Gastroesophageal sphincter (tissue), 4 donors: ENCODE measurements at regions not wholly inside any gene's neighbourhood (a gene's known extent, or its start where the extent isn't known, plus 50 kb on each side); places are given as distances from the start of the nearest gene placed in this dataset.
"Not testable (repeated sequence)": the region's sequence is repeated elsewhere in the genome, so short reads cannot be mapped to it uniquely, and the experiment has no call there.

Experiments
- ATAC-seq: fragments of 150-250 bp; one replicate; pipeline ENCODE4 v1.9.1; 2016; ENCODE audit warnings: mild to moderate bottlenecking, moderate library complexity
- H3K27ac ChIP-seq, 4 donors: fragments of 200-600 bp; sonication (generic) in 3 of 4; 1 replicate in 3 of 4; 2 replicates in 1 of 4; pipeline ENCODE4 v1.5.1; 2016 to 2019
- H3K27me3 ChIP-seq: fragments of 200-600 bp; sonication (generic); one replicate; pipeline ENCODE4 v1.5.1; 2019
- H3K36me3 ChIP-seq, 2 donors: fragments of 200-600 bp; sonication (generic); one replicate each; pipeline ENCODE4 v1.5.1; 2019; ENCODE audit warnings: control low read depth in 1 of 2
- H3K4me1 ChIP-seq, 3 donors: fragments of 200-600 bp; sonication (generic); 1 replicate in 2 of 3; 2 replicates in 1 of 3; pipeline ENCODE4 v1.5.1; 2016 to 2019; ENCODE audit warnings: control low read depth in 2 of 3
- H3K4me3 ChIP-seq, 2 donors: fragments of 200-600 bp; sonication (generic); one replicate each; pipeline ENCODE4 v1.5.1; 2019; ENCODE audit warnings: mild to moderate bottlenecking in 1 of 2, moderate library complexity in 1 of 2
- H3K9me3 ChIP-seq, 3 donors: fragments of 200-600 bp; sonication (generic); one replicate each; pipeline ENCODE4 v1.5.1; 2017 to 2019; ENCODE audit warnings: control low read depth in 2 of 3
- EP300 ChIP-seq: sonication (generic); formaldehyde crosslinking; IDR thresholded peaks from one replicate; pipeline ENCODE4 v1.6.1; 2017; ENCODE audit warnings: antibody characterized with exemption, mild to moderate bottlenecking
- POLR2A ChIP-seq, 2 donors: fragments of 450-650 bp; IDR thresholded peaks; one replicate each; pipeline ENCODE4 v1.6.1; 2017; ENCODE audit warnings: antibody characterized with exemption in 2 of 2, mild to moderate bottlenecking in 2 of 2, moderate library complexity in 1 of 2
- POLR2AphosphoS5 ChIP-seq: sonication (generic); formaldehyde crosslinking; IDR thresholded peaks from one replicate; pipeline ENCODE4 v1.6.1; 2017; ENCODE audit warnings: antibody characterized with exemption
- WGBS, 2 donors: methylation state at CpG; one replicate each; pipeline ENCODE4 v1.1.5; 2018; ENCODE audit warnings: low coverage in 1 of 2; 5-methylcytosine and 5-hydroxymethylcytosine counted together
- TF ChIP-seq, protein P1 (sequence below), 4 experiments: fragments of 200-600 bp in 2 of 4; fragments of 450-650 bp in 2 of 4; sonication (generic) in 1 of 4; IDR thresholded peaks; one replicate each; pipeline ENCODE4 v1.5.1; 2017 to 2019; ENCODE audit warnings: antibody characterized with exemption in 4 of 4, mild to moderate bottlenecking in 2 of 4, moderate library complexity in 2 of 4

DNA sequence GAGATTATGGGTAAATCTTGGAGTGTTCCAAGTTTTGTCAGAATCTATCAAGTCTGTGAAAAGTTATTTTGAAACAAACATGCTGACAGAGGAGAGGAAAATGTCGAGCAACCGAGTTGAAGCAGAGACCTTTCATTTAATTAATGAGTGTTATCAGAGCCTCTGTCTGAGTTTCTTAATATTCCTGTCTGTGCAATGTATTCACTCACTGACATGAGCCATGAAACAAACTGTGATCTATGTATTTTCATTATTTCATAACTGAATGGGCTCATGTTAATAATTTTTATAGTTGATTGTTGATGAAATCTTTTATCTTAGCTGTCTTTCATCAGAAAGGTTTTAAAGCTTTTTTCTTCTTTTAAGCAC is 144.2 kb upstream of the FAR2 start:
- Histone ChIP-seq H3K4me3 (no peak overlapping the region), H3K36me3 (no peaks in the 10 kb centered on the region), H3K9me3 (no peaks in the 10 kb centered on the region), H3K27ac (no peak overlapping the region), H3K27me3 (no peaks in the 10 kb centered on the region), H3K4me1 (no peaks in the 10 kb centered on the region)
- TF ChIP-seq POLR2AphosphoS5 (no peak), POLR2A (IDR thresholded peaks at IDR 0.05) (no peak)
- no peak for ATAC-seq
- WGBS, 2 donors, result 30 to 32% methylated on average over 2 of the region's 2 CpGs

DNA sequence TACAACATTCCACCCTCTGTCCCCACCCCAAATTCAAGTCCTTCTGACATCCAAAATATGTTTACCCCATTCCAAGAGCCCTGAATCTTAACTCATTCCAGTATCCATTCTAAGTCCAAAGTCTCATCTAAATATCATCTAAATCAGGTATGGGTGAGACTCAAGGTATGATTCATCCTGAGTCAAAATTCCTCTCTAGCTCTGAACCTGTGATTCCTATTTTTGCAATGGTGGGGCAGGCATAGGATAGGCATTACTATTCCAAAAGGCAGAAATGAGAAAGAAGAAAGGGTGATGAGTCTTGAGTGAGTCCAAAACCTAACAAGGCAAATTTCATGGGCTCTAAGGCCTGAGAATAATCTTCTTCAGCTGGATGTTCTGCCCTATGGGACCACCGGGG is 140.3 kb upstream of the FAR2 start:
- TF ChIP-seq POLR2AphosphoS5, result no peak
- no peak for TF ChIP-seq EP300
- TF ChIP-seq, protein P1, sequence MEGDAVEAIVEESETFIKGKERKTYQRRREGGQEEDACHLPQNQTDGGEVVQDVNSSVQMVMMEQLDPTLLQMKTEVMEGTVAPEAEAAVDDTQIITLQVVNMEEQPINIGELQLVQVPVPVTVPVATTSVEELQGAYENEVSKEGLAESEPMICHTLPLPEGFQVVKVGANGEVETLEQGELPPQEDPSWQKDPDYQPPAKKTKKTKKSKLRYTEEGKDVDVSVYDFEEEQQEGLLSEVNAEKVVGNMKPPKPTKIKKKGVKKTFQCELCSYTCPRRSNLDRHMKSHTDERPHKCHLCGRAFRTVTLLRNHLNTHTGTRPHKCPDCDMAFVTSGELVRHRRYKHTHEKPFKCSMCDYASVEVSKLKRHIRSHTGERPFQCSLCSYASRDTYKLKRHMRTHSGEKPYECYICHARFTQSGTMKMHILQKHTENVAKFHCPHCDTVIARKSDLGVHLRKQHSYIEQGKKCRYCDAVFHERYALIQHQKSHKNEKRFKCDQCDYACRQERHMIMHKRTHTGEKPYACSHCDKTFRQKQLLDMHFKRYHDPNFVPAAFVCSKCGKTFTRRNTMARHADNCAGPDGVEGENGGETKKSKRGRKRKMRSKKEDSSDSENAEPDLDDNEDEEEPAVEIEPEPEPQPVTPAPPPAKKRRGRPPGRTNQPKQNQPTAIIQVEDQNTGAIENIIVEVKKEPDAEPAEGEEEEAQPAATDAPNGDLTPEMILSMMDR (IDR thresholded peaks at IDR 0.05), result no peak
- no peak for TF ChIP-seq POLR2A (IDR thresholded peaks at IDR 0.05)
- ATAC-seq, result no peak
- Histone ChIP-seq H3K36me3 (no peaks in the 10 kb centered on the region), H3K9me3 (no peaks in the 10 kb centered on the region), H3K4me1 (no peaks in the 10 kb centered on the region), H3K27ac (no peak overlapping the region), H3K4me3 (no peak overlapping the region), H3K27me3 (no peaks in the 10 kb centered on the region)
- 83% methylated on average over 1 of the region's 1 CpG; no CpG with 5 or more reads in 1 of the 2 donors for WGBS, 2 donors

DNA sequence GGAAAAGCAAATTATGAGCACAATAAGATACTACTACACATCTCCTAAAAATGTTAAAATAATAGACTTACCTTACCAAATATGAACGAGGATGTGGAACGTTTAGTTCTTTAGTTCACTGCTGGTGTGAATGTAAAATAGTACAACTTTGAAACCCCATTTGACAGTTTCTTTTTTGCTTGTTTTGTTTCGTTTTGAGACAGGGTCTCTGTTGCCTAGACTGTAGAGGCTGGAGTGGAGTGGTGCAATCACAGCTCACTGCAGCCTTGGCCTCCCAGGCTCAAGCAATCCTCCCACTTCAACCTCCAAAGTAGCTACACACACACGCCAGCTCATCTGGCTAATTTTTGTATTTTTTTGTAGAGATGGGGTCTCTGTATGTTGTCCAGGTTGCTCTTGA is 136.4 kb upstream of the FAR2 start:
- no peak overlapping the region for H3K27ac ChIP-seq
- no peaks in the 10 kb centered on the region for H3K9me3 ChIP-seq
- H3K36me3 ChIP-seq, result no peaks in the 10 kb centered on the region
- no peak overlapping the region for H3K4me3 ChIP-seq
- TF ChIP-seq, protein P1 (IDR thresholded peaks at IDR 0.05), result no peak
- TF ChIP-seq POLR2A (IDR thresholded peaks at IDR 0.05), result no peak
- no peak for TF ChIP-seq EP300
- TF ChIP-seq POLR2AphosphoS5, result no peak
- WGBS, 2 donors, result 73 to 79% methylated on average over 4 of the region's 4 CpGs
- no peaks in the 10 kb centered on the region for H3K4me1 ChIP-seq
- no peaks in the 10 kb centered on the region for H3K27me3 ChIP-seq
- no peak for ATAC-seq

DNA sequence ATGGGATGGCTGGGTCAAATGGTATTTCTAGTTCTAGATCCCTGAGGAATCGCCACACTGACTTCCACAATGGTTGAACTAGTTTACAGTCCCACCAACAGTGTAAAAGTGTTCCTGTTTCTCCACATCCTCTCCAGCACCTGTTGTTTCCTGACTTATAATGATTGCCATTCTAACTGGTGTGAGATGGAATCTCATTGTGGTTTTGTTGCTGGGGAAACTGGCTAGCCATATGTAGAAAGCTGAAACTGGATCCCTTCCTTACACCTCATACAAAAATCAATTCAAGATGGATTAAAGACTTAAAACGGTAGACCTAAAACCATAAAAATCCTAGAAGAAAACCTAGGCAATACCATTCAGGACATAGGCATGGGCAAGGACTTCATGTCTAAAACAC is 131.5 kb upstream of the FAR2 start:
- not testable (repeated sequence) for H3K9me3 ChIP-seq, ATAC-seq, H3K27me3 ChIP-seq, H3K36me3 ChIP-seq, H3K4me1 ChIP-seq, H3K27ac ChIP-seq, H3K4me3 ChIP-seq
- no CpG with 5 or more reads among the region's 2 CpGs for WGBS, 2 donors

DNA sequence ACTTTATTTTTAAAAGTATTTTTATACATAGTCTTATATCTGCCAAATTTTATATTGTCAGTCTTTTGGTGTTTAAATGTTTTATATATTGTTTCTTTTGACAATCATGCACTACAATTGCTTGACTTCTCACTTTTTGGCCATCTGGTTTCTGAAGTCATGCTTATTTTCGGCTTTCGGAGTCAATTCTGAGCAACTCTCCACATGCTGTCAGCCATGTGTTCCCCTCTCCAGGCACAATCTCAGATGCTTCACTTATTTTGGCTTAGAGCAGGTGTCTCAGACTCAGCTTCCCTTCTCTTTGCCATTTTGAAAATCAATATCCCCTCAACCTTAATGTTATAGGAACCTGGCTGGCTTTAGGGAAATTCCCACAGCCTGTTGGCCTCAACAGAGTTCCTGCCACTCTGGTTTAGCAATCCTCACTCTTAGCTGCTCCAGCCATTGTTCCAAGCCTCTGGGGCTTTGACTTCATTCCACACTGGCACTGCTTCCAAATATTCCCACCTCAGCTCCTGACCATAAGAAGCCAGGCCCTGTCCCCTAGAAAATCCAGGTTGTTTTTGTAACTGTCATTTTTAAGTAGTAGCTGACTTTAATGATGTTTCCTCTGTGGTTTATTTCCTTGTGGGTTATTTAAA is 125.5 kb upstream of the FAR2 start:
- no peak for ATAC-seq
- H3K9me3 ChIP-seq, result no peaks in the 10 kb centered on the region
- 82 to 100% methylated on average over 2 of the region's 2 CpGs for WGBS, 2 donors
- H3K4me1 ChIP-seq, result no peaks in the 10 kb centered on the region
- H3K27ac ChIP-seq, result no peak overlapping the region
- no peak overlapping the region for H3K4me3 ChIP-seq
- no peak for TF ChIP-seq POLR2A (IDR thresholded peaks at IDR 0.05)
- no peak for TF ChIP-seq EP300
- TF ChIP-seq POLR2AphosphoS5, result no peak
- TF ChIP-seq, protein P1 (IDR thresholded peaks at IDR 0.05), result no peak
- H3K36me3 ChIP-seq, result no peaks in the 10 kb centered on the region
- H3K27me3 ChIP-seq, result no peaks in the 10 kb centered on the region

DNA sequence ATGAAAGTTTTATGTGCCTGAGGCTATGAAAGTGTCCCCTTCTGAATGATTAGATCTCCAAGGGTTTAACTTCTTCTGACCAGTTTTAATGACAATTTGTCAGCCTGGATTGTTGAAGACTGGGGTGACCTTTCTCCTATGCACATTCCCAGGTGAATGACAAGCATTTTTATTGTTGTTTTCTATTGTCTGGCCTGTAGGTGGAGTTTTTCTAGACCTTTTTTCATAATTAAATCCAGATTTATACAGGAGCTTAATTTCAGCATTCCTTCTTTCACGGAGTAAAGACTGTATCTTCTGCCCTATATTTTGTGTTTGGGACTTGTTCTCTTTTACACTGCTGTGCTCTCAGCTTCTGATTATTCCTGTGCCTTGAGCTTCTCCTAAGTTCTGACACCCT is 125.0 kb upstream of the FAR2 start:
- Histone ChIP-seq H3K36me3 (no peaks in the 10 kb centered on the region), H3K4me3 (no peak overlapping the region), H3K9me3 (no peaks in the 10 kb centered on the region), H3K27me3 (no peaks in the 10 kb centered on the region), H3K4me1 (no peaks in the 10 kb centered on the region), H3K27ac (no peak overlapping the region)
- 64 to 100% methylated on average over 1 of the region's 1 CpG for WGBS, 2 donors
- TF ChIP-seq POLR2A (IDR thresholded peaks at IDR 0.05) (no peak), EP300 (no peak), POLR2AphosphoS5 (no peak)
- TF ChIP-seq, protein P1 (IDR thresholded peaks at IDR 0.05), result no peak
- ATAC-seq, result no peak
